ENCODE measurements at regions not wholly inside any gene's neighbourhood (a gene's known extent, or its start where the extent isn't known, plus 50 kb on each side); places are given as distances from the start of the nearest gene placed in this dataset.
A peak's percentile ranks its signal among the peaks of the same experiment; 100 is the strongest.

- Mint-ChIP-seq H3K36me3 (no peaks in the 10 kb centered on the region), H3K4me1 (ENCODE audit: unreplicated experiment) (no peaks in the 10 kb centered on the region), H3K9me3 (peaks cover 4% of the 10 kb centered on the region), H3K4me3 (no peak overlapping the region), H3K27me3 (peaks cover 5% of the 10 kb centered on the region), H3K27ac (no peak overlapping the region)
- no peak for DNase-seq (ENCODE audit: extremely low spot score, unreplicated experiment)
- no peak for TF ChIP-seq CTCF (conservative IDR thresholded peaks at IDR 0.05)
These were observed 491.1 kb upstream of the MYT1L start for GRCh38 chr2:2822143-2822542.

GRCh38 chr2:2812648-2813047 lies 481.6 kb upstream of the MYT1L start:
- H3K9me3 Mint-ChIP-seq: peaks cover 8% of the 10 kb centered on the region
- H3K27me3 Mint-ChIP-seq: no peaks in the 10 kb centered on the region
- TF ChIP-seq CTCF (conservative IDR thresholded peaks at IDR 0.05): no peak
- H3K27ac Mint-ChIP-seq: no peak overlapping the region
- H3K36me3 Mint-ChIP-seq: no peaks in the 10 kb centered on the region
- no peak overlapping the region for H3K4me3 Mint-ChIP-seq
- DNase-seq (ENCODE audit: extremely low spot score, unreplicated experiment): peak; percentile 27
- H3K4me1 Mint-ChIP-seq (ENCODE audit: unreplicated experiment): no peaks in the 10 kb centered on the region

- no peak overlapping the region for H3K27ac Mint-ChIP-seq
- no peak for DNase-seq (ENCODE audit: extremely low spot score, unreplicated experiment)
- no peaks in the 10 kb centered on the region for H3K36me3 Mint-ChIP-seq
- no peaks in the 10 kb centered on the region for H3K4me1 Mint-ChIP-seq (ENCODE audit: unreplicated experiment)
- peaks cover 8% of the 10 kb centered on the region for H3K9me3 Mint-ChIP-seq
- no peaks in the 10 kb centered on the region for H3K27me3 Mint-ChIP-seq
- H3K4me3 Mint-ChIP-seq: no peak overlapping the region
- TF ChIP-seq CTCF (conservative IDR thresholded peaks at IDR 0.05): no peak
These were observed 481.0 kb upstream of the MYT1L start for GRCh38 chr2:2812117-2812516.

- no peak for DNase-seq (ENCODE audit: extremely low spot score, unreplicated experiment)
- Mint-ChIP-seq H3K36me3 (no peaks in the 10 kb centered on the region), H3K4me3 (no peak overlapping the region), H3K9me3 (peaks cover 8% of the 10 kb centered on the region), H3K27me3 (no peaks in the 10 kb centered on the region), H3K27ac (no peak overlapping the region), H3K4me1 (ENCODE audit: unreplicated experiment) (no peaks in the 10 kb centered on the region)
- TF ChIP-seq CTCF (conservative IDR thresholded peaks at IDR 0.05): no peak
These were observed 479.4 kb upstream of the MYT1L start for GRCh38 chr2:2810504-2810903.

- Mint-ChIP-seq H3K36me3 (no peaks in the 10 kb centered on the region), H3K9me3 (peaks cover 8% of the 10 kb centered on the region), H3K27me3 (no peaks in the 10 kb centered on the region), H3K4me1 (ENCODE audit: unreplicated experiment) (no peaks in the 10 kb centered on the region), H3K4me3 (no peak overlapping the region), H3K27ac (no peak overlapping the region)
- TF ChIP-seq CTCF (conservative IDR thresholded peaks at IDR 0.05): no peak
- DNase-seq (ENCODE audit: extremely low spot score, unreplicated experiment): no peak
These were observed 478.7 kb upstream of the MYT1L start for GRCh38 chr2:2809771-2810170.

- H3K27ac Mint-ChIP-seq: no peak overlapping the region
- TF ChIP-seq CTCF (conservative IDR thresholded peaks at IDR 0.05): no peak
- H3K36me3 Mint-ChIP-seq: no peaks in the 10 kb centered on the region
- DNase-seq (ENCODE audit: extremely low spot score, unreplicated experiment): no peak
- no peaks in the 10 kb centered on the region for H3K4me1 Mint-ChIP-seq (ENCODE audit: unreplicated experiment)
- peaks cover 8% of the 10 kb centered on the region for H3K9me3 Mint-ChIP-seq
- no peaks in the 10 kb centered on the region for H3K27me3 Mint-ChIP-seq
- H3K4me3 Mint-ChIP-seq: no peak overlapping the region
These were observed 477.5 kb upstream of the MYT1L start for GRCh38 chr2:2808551-2809058.
